ENCODE measurements at regions not wholly inside any gene's neighbourhood (a gene's known extent, or its start where the extent isn't known, plus 50 kb on each side); places are given as distances from the start of the nearest gene placed in this dataset.

DNA sequence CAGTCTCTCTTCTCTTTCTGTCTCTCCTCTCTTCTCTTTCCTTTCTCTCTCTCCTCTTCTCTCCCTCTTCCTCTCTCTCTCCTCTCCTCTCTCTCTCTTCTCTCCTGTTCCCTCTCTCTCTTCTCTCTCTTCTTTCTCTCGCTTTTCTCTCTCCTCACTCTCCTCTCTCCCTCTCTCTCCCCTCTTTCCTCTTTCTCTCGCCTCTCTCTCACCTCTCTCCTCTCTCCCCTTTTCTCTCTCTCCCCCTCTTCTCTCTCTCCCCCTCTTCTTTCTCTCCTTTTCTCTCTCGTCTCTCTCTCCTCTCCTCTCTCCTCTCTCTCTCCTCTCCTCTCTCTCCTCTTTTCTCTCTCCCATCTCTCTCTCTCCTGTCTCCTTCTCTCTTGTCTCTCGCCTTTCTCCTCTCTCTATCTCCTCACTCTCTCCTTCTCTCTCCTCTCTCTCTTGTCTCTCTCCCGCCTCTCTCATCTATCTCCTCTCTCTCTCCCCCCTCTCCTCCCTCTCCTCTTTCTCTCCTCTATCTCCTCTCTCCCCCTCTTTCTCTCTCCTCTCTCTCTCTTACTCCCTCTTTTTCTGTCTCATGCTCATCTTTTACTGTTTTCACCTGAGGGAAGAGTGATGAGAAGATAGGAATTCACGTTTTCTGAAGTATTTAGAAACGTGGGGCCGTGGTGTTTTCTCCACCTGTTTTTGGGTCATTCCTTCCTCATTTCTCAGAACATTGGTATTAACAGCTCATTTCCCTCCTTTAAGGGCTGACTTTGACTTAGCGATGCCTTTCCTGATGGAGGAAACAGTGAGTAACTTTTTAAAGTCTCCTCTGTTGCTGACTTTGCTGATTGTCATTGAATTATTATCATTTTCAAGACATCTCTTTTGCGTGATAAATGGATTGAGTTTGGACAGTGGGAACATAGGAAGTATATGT is 80.6 kb upstream of the CD99 start:
- 68% methylated on average over 10 of the region's 10 CpGs for WGBS
- Histone ChIP-seq H3K36me3 (ENCODE audit: control insufficient read depth in 4 of 4, insufficient read depth in 3 of 4, low read depth in 1 of 4, low read length in 3 of 4) (no peaks in the 10 kb centered on the region), H3K4me1 (ENCODE audit: control insufficient read depth in 4 of 4, insufficient read depth in 4 of 4, low read length in 3 of 4) (peaks cover 2 to 16% (median 9%) of the 10 kb centered on the region in 4 donors), H3K9ac (ENCODE audit: low read depth in 1 of 2, low read length in 2 of 2) (peak overlapping the region in 1 of 2 donors; percentile 29), H3K27ac (ENCODE audit: low read depth in 1 of 2, low read length in 2 of 2) (no peak overlapping the region), H3K9me3 (ENCODE audit: control insufficient read depth in 4 of 4, low read length in 3 of 4) (no peaks in the 10 kb centered on the region), H3K27me3 (ENCODE audit: control insufficient read depth in 4 of 4, insufficient read depth in 4 of 4, low read length in 3 of 4) (no peaks in the 10 kb centered on the region), H3K4me3 (ENCODE audit: low read depth in 1 of 3, low read length in 3 of 3) (peak overlapping the region in 1 of 3 donors; percentile 95)
- no peak for DNase-seq (ENCODE audit: low spot score)
- TF ChIP-seq, protein P1, sequence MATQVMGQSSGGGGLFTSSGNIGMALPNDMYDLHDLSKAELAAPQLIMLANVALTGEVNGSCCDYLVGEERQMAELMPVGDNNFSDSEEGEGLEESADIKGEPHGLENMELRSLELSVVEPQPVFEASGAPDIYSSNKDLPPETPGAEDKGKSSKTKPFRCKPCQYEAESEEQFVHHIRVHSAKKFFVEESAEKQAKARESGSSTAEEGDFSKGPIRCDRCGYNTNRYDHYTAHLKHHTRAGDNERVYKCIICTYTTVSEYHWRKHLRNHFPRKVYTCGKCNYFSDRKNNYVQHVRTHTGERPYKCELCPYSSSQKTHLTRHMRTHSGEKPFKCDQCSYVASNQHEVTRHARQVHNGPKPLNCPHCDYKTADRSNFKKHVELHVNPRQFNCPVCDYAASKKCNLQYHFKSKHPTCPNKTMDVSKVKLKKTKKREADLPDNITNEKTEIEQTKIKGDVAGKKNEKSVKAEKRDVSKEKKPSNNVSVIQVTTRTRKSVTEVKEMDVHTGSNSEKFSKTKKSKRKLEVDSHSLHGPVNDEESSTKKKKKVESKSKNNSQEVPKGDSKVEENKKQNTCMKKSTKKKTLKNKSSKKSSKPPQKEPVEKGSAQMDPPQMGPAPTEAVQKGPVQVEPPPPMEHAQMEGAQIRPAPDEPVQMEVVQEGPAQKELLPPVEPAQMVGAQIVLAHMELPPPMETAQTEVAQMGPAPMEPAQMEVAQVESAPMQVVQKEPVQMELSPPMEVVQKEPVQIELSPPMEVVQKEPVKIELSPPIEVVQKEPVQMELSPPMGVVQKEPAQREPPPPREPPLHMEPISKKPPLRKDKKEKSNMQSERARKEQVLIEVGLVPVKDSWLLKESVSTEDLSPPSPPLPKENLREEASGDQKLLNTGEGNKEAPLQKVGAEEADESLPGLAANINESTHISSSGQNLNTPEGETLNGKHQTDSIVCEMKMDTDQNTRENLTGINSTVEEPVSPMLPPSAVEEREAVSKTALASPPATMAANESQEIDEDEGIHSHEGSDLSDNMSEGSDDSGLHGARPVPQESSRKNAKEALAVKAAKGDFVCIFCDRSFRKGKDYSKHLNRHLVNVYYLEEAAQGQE (IDR thresholded peaks at IDR 0.05) = no peak
- TF ChIP-seq RAD21 (IDR thresholded peaks at IDR 0.05) (no peak), HNF4G (IDR thresholded peaks at IDR 0.05) (no peak), HNF4A (conservative IDR thresholded peaks at IDR 0.05) (no peak), SP1 (IDR thresholded peaks at IDR 0.05) (no peak)
- TF ChIP-seq, protein P2, sequence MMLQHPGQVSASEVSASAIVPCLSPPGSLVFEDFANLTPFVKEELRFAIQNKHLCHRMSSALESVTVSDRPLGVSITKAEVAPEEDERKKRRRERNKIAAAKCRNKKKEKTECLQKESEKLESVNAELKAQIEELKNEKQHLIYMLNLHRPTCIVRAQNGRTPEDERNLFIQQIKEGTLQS (IDR thresholded peaks at IDR 0.05) = no peak

DNA sequence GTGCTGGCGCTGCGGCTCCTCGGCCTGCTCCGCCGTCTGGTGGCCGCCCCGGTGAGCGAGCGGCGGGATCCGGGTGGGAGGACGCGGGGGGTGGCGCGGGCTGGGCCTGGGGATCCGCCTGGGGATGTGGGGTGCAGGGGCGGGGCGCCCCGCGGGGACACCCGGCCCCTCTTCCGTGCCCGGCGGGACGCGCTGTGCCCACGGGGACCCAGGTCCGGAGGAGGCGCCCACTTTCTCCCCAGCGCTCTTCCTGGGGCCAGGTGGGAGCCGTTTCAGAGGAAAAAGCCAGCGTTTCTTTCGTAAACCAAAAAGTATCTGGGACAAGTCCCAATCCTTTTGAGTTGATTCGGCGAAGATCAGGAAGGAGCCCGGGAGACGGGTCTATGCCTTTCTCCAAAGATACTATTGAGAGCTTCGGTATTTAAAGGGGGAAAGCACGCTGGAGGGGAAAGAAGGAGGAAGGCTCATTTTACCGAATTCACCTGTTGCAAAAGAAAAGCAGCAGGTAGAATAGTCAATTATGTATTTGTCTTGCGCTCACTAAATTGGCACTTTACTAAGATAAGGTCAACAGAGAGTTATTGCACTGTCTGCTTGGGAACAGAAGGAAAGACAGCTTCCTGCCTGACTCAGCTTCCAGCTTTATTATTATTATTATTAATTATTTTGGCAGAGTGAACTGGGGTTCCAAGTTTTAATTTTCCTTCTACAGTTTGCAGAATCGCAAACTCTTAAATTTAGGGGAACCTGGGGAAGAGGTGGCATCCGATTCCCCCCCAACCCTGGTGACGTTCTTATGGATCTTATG is 81.5 kb upstream of the CD99 start:
- H3K27me3 ChIP-seq (ENCODE audit: control insufficient read depth in 4 of 4, insufficient read depth in 4 of 4, low read length in 3 of 4) = no peaks in the 10 kb centered on the region
- H3K27ac ChIP-seq (ENCODE audit: low read depth in 1 of 2, low read length in 2 of 2) = peak overlapping the region in 1 of 2 donors; percentile 25
- H3K4me1 ChIP-seq (ENCODE audit: control insufficient read depth in 4 of 4, insufficient read depth in 4 of 4, low read length in 3 of 4) = peaks cover 2 to 16% (median 9%) of the 10 kb centered on the region in 4 donors
- H3K4me3 ChIP-seq (ENCODE audit: low read depth in 1 of 3, low read length in 3 of 3) = peak overlapping the region; percentile 64 to 95 (median 94)
- DNase-seq (ENCODE audit: low spot score) = no peak
- no peaks in the 10 kb centered on the region for H3K36me3 ChIP-seq (ENCODE audit: control insufficient read depth in 4 of 4, insufficient read depth in 3 of 4, low read depth in 1 of 4, low read length in 3 of 4)
- H3K9ac ChIP-seq (ENCODE audit: low read depth in 1 of 2, low read length in 2 of 2) = peak overlapping the region; percentile 59 to 69
- H3K9me3 ChIP-seq (ENCODE audit: control insufficient read depth in 4 of 4, low read length in 3 of 4) = no peaks in the 10 kb centered on the region
- 2% methylated on average over 44 of the region's 44 CpGs for WGBS
- TF ChIP-seq, protein P2 (IDR thresholded peaks at IDR 0.05) = no peak
- TF ChIP-seq EGR1 (IDR thresholded peaks at IDR 0.05; ENCODE audit: low read depth in 2 of 2) (no peak), NR2F2 (IDR thresholded peaks at IDR 0.05) (no peak)

DNA sequence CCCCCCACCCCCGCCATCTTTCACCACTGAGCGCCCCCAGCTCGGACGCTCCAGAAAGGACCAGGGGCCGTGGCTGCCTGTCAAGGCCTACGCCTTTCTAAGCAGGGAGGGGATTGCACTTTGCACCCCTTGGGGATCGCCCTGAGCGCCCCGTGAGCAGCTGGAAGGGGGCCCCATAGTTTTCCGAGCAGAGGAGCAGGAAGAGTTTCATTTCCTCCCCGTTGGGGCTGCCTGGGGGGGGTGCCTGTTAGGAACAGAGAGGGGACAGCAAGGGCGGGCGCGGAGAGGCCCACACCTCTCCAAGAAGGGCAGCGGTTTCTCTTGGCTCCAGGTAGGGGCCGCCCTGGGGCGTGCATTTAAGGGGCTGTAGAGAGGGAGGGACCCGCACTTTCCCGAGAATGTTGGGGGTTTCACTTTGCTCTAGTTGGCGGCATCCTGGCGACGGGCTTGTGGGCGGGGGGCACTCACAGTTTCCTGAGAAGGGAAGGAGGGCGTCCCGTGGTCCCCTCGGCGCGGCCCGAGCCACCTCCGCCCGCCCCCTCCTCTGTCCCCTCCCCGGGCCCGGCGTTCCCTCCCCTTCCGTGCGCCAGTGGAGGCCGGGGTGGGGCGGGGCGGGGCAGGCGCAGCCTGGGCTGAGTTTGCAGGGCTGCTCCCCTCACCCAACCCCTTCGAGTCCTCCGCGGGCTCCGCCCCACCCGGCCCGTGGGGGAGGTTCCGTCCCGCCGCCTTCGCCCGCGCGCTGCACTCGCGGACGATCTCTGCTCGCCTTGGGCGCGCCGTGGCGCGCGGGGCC is 82.3 kb upstream of the CD99 start:
- peak overlapping the region; percentile 48 to 65 for H3K27ac ChIP-seq (ENCODE audit: low read depth in 1 of 2, low read length in 2 of 2)
- DNase-seq (ENCODE audit: low spot score) = peak; percentile 79
- H3K36me3 ChIP-seq (ENCODE audit: control insufficient read depth in 4 of 4, insufficient read depth in 3 of 4, low read depth in 1 of 4, low read length in 3 of 4) = no peaks in the 10 kb centered on the region
- H3K27me3 ChIP-seq (ENCODE audit: control insufficient read depth in 4 of 4, insufficient read depth in 4 of 4, low read length in 3 of 4) = no peaks in the 10 kb centered on the region
- H3K4me1 ChIP-seq (ENCODE audit: control insufficient read depth in 4 of 4, insufficient read depth in 4 of 4, low read length in 3 of 4) = peaks cover 2 to 16% (median 9%) of the 10 kb centered on the region in 4 donors
- peak overlapping the region; percentile 70 to 95 (median 94) for H3K4me3 ChIP-seq (ENCODE audit: low read depth in 1 of 3, low read length in 3 of 3)
- no peaks in the 10 kb centered on the region for H3K9me3 ChIP-seq (ENCODE audit: control insufficient read depth in 4 of 4, low read length in 3 of 4)
- H3K9ac ChIP-seq (ENCODE audit: low read depth in 1 of 2, low read length in 2 of 2) = peak overlapping the region in 1 of 2 donors; percentile 19
- under 1% methylated on average over 61 of the region's 63 CpGs for WGBS
- TF ChIP-seq HNF4A (conservative IDR thresholded peaks at IDR 0.05) (no peak), FOXA2 (IDR thresholded peaks at IDR 0.05) (no peak), TAF1 (conservative IDR thresholded peaks at IDR 0.05) (no peak), FOXA1 (IDR thresholded peaks at IDR 0.05) (no peak), HNF4G (IDR thresholded peaks at IDR 0.05) (no peak), YY1 (IDR thresholded peaks at IDR 0.05) (peak; percentile 22), NR2F2 (IDR thresholded peaks at IDR 0.05) (no peak), JUND (IDR thresholded peaks at IDR 0.05) (no peak)
- TF ChIP-seq, protein P2 (IDR thresholded peaks at IDR 0.05) = no peak
- TF ChIP-seq, protein P3, sequence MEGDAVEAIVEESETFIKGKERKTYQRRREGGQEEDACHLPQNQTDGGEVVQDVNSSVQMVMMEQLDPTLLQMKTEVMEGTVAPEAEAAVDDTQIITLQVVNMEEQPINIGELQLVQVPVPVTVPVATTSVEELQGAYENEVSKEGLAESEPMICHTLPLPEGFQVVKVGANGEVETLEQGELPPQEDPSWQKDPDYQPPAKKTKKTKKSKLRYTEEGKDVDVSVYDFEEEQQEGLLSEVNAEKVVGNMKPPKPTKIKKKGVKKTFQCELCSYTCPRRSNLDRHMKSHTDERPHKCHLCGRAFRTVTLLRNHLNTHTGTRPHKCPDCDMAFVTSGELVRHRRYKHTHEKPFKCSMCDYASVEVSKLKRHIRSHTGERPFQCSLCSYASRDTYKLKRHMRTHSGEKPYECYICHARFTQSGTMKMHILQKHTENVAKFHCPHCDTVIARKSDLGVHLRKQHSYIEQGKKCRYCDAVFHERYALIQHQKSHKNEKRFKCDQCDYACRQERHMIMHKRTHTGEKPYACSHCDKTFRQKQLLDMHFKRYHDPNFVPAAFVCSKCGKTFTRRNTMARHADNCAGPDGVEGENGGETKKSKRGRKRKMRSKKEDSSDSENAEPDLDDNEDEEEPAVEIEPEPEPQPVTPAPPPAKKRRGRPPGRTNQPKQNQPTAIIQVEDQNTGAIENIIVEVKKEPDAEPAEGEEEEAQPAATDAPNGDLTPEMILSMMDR (IDR thresholded peaks at IDR 0.05; ENCODE audit: low read depth, low read length, missing input control) = no peak
- TF ChIP-seq, protein P4, sequence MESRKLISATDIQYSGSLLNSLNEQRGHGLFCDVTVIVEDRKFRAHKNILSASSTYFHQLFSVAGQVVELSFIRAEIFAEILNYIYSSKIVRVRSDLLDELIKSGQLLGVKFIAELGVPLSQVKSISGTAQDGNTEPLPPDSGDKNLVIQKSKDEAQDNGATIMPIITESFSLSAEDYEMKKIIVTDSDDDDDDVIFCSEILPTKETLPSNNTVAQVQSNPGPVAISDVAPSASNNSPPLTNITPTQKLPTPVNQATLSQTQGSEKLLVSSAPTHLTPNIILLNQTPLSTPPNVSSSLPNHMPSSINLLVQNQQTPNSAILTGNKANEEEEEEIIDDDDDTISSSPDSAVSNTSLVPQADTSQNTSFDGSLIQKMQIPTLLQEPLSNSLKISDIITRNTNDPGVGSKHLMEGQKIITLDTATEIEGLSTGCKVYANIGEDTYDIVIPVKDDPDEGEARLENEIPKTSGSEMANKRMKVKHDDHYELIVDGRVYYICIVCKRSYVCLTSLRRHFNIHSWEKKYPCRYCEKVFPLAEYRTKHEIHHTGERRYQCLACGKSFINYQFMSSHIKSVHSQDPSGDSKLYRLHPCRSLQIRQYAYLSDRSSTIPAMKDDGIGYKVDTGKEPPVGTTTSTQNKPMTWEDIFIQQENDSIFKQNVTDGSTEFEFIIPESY (IDR thresholded peaks at IDR 0.05) = no peak

Data from liver (tissue), 8 donors.